HepG2 (cell line): ENCODE measurements at regions not wholly inside any gene's neighbourhood (a gene's known extent, or its start where the extent isn't known, plus 50 kb on each side); places are given as distances from the start of the nearest gene placed in this dataset.

Experiments used
- MTA3 ChIP-seq: sonication (generic); formaldehyde crosslinking; IDR thresholded peaks from 2 replicates; pipeline ENCODE4 v1.4.0; 2020; ENCODE audit warnings: missing genetic modification reagents
- NFRKB ChIP-seq: fragments of 450-650 bp; IDR thresholded peaks from 2 replicates; pipeline ENCODE4 v1.6.1; 2017
- NR3C1 ChIP-seq: sonication (generic); formaldehyde crosslinking; IDR thresholded peaks from 2 replicates; pipeline ENCODE4 v1.4.0; 2020; ENCODE audit warnings: missing genetic modification reagents
- POLR2AphosphoS5 ChIP-seq: IDR thresholded peaks from 2 replicates; pipeline ENCODE4 v1.6.1; 2012; ENCODE audit warnings: low read depth, low read length
- STAG1 ChIP-seq: sonication (generic); formaldehyde crosslinking; IDR thresholded peaks from 2 replicates; pipeline ENCODE4 v1.4.0; 2020; ENCODE audit warnings: missing genetic modification reagents
- TF ChIP-seq, protein P1 (sequence below): IDR thresholded peaks from 2 replicates; pipeline ENCODE4 v1.6.1; 2018; ENCODE audit warnings: missing genetic modification reagents
- TF ChIP-seq, protein P2 (sequence below): sonication (generic); formaldehyde crosslinking; IDR thresholded peaks from 2 replicates; pipeline ENCODE4 v1.5.0; 2020; ENCODE audit warnings: mild to moderate bottlenecking, missing genetic modification reagents, moderate library complexity

DNA sequence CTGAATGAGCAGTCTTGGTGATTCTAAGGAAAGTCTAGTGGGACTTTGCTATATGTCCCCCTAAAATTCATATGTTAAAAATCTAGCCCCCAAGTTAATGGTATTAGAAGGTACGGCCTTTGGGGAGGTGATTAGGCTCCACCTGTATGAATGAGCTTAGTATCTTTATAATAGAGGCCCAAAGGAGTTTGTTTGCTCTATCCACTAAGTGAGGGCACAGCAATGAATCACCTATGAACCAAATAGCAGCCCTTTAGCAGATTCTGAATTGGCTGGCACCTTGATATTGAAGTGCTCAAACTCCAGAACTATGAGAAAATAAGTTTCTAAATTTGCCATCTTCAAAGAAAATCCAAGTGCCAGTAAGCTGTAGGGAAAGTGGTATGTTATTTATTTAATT is 187.9 kb downstream of the SUCNR1 start:
- TF ChIP-seq POLR2AphosphoS5: no peak
- TF ChIP-seq, protein P1, sequence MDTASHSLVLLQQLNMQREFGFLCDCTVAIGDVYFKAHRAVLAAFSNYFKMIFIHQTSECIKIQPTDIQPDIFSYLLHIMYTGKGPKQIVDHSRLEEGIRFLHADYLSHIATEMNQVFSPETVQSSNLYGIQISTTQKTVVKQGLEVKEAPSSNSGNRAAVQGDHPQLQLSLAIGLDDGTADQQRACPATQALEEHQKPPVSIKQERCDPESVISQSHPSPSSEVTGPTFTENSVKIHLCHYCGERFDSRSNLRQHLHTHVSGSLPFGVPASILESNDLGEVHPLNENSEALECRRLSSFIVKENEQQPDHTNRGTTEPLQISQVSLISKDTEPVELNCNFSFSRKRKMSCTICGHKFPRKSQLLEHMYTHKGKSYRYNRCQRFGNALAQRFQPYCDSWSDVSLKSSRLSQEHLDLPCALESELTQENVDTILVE (CRISPR knock-in tag): no peak
- no peak for TF ChIP-seq NFRKB
- no peak for TF ChIP-seq STAG1 (CRISPR knock-in tag)
- TF ChIP-seq NR3C1: no peak
- no peak for TF ChIP-seq MTA3 (CRISPR knock-in tag)
- TF ChIP-seq, protein P2, sequence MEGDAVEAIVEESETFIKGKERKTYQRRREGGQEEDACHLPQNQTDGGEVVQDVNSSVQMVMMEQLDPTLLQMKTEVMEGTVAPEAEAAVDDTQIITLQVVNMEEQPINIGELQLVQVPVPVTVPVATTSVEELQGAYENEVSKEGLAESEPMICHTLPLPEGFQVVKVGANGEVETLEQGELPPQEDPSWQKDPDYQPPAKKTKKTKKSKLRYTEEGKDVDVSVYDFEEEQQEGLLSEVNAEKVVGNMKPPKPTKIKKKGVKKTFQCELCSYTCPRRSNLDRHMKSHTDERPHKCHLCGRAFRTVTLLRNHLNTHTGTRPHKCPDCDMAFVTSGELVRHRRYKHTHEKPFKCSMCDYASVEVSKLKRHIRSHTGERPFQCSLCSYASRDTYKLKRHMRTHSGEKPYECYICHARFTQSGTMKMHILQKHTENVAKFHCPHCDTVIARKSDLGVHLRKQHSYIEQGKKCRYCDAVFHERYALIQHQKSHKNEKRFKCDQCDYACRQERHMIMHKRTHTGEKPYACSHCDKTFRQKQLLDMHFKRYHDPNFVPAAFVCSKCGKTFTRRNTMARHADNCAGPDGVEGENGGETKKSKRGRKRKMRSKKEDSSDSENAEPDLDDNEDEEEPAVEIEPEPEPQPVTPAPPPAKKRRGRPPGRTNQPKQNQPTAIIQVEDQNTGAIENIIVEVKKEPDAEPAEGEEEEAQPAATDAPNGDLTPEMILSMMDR (CRISPR knock-in tag): no peak
